H4 (cell line): ENCODE measurements at regions not wholly inside any gene's neighbourhood (a gene's known extent, or its start where the extent isn't known, plus 50 kb on each side); places are given as distances from the start of the nearest gene placed in this dataset.
A peak's percentile ranks its signal among the peaks of the same experiment; 100 is the strongest.

Experiments used
- DNase-seq: peaks from one replicate; pipeline ENCODE4 v3.0.0-alpha.2; 2015; ENCODE audit warnings: low spot score

DNA sequence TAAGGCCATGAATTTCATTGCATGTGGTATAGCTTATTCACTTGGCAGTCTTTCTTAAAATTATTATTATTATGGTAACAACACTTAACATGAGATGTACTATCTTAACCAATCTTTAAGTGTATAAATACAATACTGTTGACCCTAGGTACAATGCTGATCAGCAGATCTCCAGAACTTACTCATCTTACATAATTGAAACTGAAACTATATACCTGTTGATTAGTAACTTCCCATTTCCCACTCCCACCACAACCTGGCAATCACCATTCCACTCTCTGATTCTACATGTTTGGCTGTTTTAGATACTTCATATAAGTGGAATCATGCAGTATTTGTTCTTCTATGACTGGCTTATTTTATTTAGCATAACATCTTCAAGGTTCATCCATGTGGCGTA, 150.2 kb upstream of the POU2AF2 start:
- DNase-seq = no peak

DNA sequence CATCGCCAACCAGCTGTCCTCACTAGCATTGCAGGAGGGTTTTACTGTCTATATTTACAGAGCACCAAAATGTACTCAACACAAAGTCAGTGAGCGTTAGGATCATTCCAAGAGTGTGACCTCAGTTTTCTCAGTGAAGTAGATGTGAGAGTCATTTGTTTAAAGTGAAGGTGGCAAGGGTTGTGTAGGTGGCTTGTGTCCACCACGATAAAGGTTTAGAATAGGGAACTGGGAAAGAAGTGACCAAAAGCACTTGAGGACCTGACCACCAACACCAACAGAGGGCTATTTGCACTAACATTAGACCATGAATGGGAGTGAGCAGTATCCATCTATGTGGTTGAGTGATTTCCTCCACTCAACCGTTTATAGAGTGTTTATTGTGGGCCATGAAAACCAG, 152.5 kb upstream of the POU2AF2 start:
- DNase-seq = no peak

DNA sequence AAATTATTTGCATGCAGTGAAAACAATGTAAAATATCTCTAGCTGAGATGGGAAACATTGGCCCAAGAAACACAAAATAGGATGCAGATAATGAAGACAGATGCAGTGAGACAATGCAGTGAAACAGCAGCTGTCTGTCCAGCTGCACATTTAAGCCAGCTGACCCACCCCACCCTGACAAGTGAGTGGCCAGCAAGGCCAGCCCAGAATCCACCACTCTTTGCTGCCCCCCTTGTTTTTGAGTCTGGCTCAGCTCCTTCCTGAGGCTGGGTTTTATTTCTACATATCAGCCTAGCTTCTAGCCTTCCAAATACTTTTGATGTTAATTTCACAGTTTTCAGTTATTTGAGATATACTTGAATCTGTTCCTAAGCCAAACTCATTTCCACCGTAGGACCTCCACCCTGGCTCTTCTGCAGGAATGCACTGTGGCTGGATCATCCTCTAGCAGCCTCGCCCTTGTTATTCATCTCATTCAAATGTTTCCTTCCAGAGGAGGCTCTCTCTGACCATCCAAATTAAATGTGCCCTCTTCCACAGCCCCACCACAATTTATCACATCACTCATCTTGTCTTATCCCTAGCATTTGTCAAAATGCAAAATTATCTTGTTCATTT, 154.1 kb upstream of the POU2AF2 start:
- DNase-seq = no peak

DNA sequence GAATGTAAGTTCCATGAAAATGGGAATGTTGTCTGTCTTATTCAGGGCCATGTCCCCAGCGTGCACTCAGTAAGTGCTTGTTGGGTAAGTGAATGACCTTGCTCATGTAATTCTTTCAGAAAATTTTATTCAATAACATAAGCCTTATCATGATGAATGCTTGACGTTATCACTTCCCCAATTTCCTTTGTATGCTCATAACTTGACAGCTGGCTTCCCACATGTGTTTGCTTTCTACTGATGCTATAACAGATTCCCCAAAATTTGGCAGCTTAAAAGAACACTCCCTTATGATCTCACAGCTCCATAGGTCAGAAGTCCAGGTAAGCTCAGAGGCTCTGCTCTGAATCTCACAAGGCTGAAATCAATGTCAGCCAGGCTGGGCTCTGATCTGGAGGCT, 155.8 kb upstream of the POU2AF2 start:
- no peak for DNase-seq

DNA sequence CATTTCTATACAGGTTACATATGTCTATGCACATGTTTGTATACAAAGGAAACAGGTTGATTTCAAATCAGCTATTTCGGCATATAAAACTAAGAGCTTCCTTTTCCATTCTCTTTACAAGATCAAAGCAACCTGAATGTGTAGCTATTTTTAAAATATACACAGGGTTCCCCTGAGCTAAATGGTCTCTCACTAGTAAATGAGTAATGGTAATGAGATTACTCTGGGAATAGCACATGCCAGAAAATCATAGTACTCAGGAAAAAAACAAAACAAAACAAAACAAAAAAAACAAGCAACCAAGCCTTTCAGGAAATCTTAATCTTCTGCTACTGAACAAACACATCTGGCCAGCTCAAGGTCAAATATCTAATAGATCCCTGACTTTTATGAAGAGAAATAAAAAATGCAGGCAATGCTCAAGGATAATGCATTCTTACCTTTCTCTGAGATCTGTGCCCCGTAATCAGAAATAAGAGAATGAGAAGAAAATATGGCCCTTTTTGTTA, 156.6 kb upstream of the POU2AF2 start:
- no peak for DNase-seq

DNA sequence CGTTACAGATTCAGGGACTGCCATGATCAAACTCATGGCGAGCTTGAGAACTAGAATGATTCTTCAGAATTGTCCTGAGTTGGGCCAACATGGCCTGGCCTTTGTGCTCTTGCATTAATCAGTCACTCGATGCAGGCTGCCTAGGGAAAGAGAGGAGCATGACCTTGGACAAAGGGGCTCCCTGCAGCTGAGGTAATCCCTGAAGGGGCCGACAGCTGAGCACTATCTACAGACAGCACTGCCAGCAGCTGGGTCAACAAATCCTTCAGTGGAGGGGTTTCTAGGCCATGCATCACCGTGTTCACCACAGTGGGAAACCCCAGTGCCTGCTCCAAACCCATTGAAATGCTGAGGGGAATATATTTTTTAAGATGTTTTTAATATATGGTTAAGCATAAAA, 159.5 kb upstream of the POU2AF2 start:
- DNase-seq = no peak

DNA sequence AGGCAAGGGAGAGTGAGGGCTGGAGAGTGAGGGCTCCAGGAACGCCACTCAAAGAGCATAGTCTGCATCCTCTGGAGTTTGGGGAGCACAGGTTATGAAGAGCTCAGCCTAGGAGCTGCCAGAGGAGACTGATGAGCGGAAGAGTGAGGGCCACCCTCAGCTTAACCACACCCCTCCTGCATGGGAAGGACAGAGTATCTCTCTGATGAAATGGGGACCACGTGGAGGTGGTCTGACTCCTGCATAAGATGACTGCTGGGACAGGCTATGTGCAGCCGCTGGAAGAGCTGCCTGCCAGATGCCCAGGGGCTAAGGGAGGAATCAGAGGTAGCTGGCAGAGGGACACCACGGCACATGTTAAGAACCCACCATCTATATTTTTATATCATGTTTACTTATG, 162.9 kb upstream of the POU2AF2 start:
- no peak for DNase-seq

DNA sequence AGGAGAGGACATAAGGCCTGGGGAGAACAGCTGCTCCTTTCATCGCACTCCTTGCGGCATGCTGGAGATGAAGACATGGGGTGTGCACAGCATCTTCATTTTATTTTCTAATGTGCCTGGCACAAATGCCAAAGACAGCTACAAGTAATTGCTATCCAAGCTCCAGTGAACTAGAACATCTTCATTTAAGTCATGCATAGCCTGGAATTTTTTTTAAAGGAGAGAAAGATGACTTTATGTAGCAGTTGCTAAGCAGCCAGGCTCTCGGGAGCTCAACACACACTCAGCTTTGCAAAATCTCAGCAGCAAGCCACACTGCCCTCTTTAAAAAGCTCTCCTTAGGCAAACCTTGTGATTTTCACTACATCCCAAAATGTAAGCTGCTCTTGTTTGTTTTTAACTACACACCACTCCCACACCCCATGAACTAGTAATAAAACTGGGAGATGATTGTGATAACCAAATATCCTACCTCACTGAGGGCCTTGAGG, 164.5 kb upstream of the POU2AF2 start:
- DNase-seq = no peak

DNA sequence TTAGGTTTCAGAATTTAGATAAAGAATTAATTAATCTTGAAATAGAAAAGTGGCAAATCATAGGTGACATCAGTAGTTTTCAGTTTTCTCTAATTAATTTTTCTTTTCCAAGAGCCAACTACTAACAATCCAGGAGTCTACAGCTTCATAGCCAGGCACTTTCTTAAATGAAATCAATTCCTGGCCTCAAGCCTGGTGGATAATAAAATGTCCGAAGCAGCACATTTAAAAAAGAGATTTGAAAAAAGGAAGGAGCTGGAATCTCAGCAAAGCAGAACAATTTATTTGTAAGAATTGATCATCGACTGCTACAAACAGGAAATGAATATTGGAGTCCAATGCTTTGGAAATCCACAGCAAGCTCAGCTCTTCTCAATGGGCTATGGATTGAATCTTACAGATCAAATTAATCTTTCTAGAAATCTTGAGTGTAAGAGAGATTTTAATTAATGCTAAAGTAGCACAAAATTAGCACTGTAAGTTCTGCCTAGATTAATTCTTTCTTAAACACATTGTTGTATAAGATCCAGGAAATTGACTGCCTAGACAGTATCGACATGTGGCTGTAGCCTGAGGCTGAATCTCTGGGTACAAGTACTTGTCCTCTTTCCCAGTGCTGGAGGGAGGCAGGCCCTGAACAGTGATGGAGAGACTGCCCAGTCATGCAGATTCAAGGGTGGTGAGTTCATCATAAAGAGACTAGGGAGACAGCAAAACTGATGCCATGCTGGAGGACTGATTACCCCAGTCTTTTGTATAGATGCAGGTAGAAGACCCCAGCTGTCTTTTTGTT, 167.8 kb upstream of the POU2AF2 start:
- no peak for DNase-seq

DNA sequence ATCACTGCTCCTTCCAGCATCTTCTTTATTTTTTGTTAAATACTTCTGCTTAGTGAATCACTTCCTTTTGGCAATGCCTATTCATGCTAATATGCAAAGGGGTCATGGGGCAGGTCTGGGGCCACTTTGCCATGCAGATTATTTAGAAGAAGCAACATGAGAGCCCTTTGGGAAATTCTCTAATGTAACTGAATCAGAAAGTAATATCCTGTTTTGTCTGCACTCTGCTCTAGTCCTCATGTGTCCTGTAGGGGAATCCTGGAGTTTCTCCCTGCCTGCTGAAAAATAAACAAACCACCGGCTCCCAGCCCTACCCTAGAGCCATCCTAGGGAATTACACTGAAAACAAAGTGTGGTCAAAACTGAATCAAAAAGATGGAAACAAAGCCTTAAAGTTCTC, 176.5 kb upstream of the POU2AF2 start:
- DNase-seq = peak; percentile 58

DNA sequence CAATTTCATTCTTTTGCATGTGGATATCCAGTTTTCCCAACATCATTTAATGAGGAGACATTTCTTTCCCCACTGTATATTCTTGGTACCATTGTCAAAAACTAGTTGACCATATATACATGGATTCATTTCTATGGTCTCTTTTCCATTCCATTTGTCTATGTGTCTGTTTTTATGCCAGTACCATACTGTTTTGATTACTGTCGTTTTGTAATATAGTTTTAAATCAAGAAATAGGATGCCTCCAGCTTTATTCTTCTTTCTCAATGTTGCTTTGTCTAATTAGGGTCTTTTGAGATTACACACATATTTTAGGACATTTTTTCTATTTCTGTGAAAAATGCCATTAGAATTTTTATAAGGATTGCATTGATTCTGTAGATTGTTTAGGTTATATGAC, 177.5 kb upstream of the POU2AF2 start:
- no peak for DNase-seq

DNA sequence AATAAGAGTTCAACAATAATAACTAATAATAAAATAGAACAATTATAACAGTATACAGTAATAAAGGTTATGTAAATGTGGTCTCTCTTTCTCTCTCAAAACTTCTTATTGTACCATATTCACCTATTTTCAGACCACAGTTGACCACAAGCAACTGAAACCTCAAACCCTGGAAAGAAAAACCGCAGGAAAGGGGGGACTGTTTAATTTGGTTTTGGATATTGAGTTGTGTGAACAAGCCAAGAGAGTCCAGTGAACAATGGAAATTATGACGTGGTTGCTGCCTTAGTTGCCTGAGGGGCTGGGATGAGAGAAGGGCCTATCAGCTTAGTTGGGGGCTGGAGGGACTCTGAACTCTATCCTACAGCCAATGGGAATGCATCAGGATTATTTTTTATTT, 178.7 kb upstream of the POU2AF2 start:
- no peak for DNase-seq

DNA sequence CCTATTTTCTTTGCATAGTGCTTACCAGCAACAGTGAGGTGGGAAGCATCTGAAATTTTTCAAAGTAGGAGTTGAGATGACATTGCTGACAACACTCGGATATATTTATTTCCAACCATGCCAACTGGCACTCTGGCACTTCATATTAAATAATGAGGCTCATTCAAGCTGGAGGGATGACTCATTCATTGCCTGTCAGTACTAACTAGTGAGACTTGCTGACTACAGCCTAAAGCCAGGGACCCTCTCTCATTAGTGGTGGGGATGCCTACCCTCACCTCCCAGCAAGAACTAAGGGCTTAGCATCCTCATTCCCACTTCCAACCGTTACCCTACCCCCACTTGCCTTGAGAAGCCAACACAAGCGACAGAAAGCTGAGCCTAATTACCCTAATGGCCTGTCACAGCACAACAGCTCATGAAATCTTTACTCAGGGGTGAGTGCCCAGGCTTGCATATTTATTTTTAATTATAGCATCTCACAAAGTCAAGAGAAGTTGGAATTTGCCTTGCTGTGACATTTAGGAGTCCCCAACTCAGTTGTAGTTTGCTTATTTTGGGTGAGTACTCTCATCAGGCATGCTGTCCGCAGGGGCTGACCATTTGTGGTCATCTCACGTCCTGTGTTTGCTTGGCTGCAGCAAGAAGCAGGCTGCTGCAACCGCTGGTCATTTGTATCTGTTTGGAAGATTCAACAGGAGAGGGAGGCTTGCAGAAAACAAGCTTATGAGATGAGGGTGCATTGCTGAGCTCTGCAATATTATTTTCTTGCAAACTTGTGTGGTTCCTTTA, 181.6 kb upstream of the POU2AF2 start:
- DNase-seq = peak; percentile 15

DNA sequence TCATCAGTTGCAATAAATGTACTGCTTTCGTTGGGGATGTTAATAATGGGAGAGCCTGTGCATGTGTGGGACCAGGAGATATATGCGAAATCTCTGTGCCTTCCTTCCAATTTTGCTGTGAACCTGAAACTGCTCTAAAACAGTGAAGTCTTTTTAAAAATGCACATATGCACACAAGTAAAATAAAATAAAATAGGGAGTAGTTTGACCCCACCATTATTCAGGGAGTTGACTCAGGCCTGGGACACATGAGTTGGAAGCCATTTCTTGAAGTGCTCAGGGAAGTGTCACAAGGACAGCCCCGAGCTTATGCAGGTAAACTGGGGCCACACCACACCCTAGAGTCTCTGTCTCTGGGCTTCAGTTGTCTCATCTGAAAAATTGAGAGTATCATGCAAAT, 183.1 kb upstream of the POU2AF2 start:
- no peak for DNase-seq

DNA sequence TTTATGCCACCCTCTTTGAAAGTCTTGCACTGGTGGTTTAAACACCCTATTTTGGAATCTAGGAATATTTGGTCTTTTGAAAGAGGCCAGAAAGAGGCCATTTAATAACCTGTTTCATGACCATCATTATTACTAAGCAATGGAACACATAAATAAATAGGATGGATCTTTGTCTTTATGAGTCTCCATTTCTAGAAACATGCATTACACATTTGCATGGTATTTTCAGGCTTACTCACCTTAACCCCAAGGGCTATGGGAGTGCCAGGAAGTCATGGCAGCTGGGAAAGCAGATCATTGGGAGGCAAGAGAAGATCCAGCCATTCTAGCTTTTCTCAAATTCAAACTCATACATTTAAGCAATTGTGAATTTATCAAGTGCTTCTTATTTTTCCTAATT, 185.8 kb upstream of the POU2AF2 start:
- DNase-seq = no peak

DNA sequence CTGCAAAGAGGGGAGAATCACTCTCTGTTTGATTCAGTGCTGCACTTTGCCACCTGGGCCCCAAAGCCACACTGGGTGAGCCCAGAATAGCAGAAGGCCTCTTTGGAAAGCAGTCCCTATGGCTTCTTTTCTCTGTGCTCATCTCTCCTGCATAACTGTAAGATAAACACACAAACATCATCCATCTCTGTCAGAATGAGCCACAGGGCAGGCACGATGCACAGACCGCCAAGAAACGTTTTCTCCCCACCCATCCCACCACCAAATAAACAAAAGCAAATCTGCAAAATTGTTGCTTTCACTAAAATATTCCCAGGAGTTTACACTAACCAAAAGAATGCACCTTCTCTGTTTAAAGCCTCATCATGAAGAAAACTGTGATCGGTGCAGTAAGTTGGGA, 196.4 kb upstream of the POU2AF2 start:
- no peak for DNase-seq

DNA sequence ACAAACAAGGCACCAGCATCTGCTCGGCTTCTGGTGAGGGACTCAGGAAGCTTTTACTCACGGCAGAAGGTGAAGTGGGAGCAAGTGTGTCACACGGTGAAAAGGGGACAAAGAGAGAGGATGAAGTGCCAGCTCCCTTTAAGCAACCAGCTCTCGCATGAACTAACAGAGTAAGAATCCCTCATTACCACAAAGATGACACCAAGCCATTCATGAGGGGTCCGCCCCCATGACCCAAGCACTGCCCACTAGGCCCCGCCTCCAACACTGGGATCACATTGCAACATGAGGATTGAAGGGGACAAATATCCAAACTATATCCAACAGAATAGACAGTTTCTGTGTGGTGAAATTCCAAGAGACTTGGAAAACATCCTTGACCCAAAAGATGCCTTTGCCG, 198.2 kb upstream of the POU2AF2 start:
- no peak for DNase-seq

DNA sequence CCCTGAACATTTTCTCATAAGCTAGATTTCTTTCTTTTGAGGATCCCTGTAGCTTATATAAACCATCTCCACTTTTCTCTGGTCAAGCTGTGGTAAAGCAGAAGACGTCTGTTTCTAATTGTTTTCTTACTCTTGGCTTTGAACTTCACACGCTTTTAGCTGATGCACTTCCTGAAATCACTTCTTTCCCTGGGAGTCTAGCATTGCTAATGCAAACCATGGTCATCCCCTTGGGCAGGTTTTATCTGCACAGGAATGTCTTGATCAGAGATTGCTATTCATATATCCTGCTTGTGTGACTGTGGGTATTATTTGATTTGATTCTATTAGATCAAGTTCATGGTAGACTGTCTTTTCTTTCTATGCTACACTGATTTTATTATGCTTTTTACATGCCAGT, 199.2 kb upstream of the POU2AF2 start:
- DNase-seq = no peak

DNA sequence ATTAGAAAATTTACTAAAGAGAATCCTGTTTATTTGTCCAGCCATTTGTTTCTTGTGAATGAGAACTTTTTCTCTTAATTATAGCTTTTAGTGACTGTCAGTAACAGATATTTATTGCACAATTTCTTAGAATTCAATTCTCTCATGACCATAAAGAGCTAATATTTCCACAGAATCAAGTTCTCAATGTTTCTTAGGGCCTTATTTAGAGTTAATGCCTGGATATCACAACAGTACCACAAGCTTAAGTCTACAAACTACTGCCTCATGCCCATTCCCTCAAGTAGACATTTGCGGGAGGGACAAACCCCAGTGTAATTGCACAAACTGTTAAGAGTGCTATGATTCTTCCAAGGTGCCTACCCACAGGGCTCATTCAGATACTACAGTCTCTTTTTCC, 199.7 kb upstream of the POU2AF2 start:
- DNase-seq = no peak

DNA sequence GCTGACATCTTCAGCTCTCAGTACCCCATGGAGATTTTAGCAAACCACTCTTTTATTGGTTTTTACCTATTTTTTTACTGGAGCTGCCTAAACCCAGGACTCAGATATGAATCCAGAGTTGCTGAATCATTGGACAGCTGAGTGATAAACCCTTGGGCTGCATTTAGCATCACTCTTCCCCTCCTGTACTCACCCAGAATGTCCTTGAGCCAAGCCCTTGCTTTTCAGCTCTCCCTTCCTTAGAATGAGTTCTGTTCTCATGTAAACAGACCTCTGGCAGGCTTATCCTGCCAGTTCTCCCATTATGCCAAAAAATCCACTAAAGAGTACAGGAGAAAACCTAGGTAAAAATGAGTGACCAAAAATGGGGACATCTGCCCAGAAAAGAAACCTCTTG, 200.1 kb upstream of the POU2AF2 start:
- no peak for DNase-seq

DNA sequence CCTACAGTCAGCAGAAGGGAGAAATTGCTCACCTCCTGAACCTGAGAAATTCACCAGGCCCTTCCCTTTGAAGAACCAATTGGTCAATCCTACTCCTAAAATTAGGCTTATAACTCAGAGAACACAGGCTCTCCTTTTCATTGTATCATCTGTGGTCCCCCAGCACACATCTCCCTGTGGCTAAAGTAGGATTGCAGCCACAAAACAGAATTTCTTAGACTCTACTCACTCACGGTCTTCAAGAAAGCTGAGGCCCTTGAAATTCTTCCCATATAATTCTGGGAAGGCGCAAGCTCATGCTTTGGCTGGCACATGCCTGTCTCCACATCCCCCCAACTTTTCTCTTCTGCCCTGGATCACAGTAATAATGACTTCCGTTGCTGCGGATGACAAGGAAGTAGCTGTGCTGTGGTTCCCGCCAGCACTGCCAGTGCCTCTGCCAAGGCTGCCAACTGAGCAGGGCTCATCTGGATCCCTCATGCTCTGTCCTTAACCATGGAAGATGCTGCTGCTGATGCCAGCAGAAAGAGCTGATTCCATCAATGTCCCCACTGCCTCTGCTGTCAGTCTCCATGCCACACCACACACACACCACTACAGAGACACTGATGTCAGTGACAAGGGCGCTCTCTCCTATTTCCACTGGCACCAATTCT, 200.6 kb upstream of the POU2AF2 start:
- no peak for DNase-seq

DNA sequence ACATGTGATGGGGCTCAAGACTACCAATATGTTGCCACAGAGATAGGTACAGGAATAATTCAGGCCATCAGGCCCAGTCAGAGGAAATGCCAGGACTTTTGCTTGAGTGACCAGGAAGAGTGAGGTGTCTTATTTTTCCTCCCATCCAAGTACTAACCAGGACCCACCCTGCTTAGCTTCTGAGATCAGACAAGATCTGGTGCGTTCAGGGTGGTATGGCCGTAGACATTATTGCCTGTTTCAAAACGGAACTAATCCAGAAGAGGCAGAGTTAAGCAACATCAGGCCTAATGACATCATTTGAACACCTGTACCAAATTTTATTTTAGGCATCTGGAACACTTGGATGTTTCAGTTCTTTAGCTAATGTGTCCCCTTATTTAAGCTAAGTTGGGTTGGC, 205.5 kb upstream of the POU2AF2 start:
- no peak for DNase-seq
